WERI-Rb-1 (cell line): ENCODE measurements at regions not wholly inside any gene's neighbourhood (a gene's known extent, or its start where the extent isn't known, plus 50 kb on each side); places are given as distances from the start of the nearest gene placed in this dataset.
"Not testable (repeated sequence)": the region's sequence is repeated elsewhere in the genome, so short reads cannot be mapped to it uniquely, and the experiment has no call there.

ENCODE experiments used
- DNase-seq: peaks from one replicate; pipeline ENCODE4 v3.0.0-alpha.2; 2020
- H3K27ac ChIP-seq: fragments of 250-450 bp; sonication (Bioruptor Pico); 2 replicates; pipeline ENCODE4 v1.5.1; 2020; ENCODE audit warnings: mild to moderate bottlenecking, moderate library complexity
- H3K27me3 ChIP-seq: fragments of 250-450 bp; sonication (Bioruptor Pico); 2 replicates; pipeline ENCODE4 v1.5.1; 2021; ENCODE audit warnings: mild to moderate bottlenecking, low read depth, moderate library complexity; ENCODE audit not compliant: insufficient read depth, severe bottlenecking
- H3K36me3 ChIP-seq: fragments of 250-450 bp; sonication (Bioruptor Pico); 2 replicates; pipeline ENCODE4 v1.5.1; 2020; ENCODE audit warnings: mild to moderate bottlenecking, moderate library complexity
- H3K4me3 ChIP-seq: 2 replicates; pipeline ENCODE4 v1.5.1; 2011; ENCODE audit warnings: low read depth, mild to moderate bottlenecking, control low read depth, low read length
- H3K9me3 ChIP-seq: fragments of 250-450 bp; sonication (Bioruptor Pico); 2 replicates; pipeline ENCODE4 v1.5.1; 2021; ENCODE audit warnings: mild to moderate bottlenecking, moderate library complexity; ENCODE audit not compliant: severe bottlenecking
- TF ChIP-seq, protein P1 (sequence below): IDR thresholded peaks from 2 replicates; pipeline ENCODE4 v1.5.1; 2011; ENCODE audit warnings: low read depth, mild to moderate bottlenecking, control low read depth, inconsistent platforms, low read length

DNA sequence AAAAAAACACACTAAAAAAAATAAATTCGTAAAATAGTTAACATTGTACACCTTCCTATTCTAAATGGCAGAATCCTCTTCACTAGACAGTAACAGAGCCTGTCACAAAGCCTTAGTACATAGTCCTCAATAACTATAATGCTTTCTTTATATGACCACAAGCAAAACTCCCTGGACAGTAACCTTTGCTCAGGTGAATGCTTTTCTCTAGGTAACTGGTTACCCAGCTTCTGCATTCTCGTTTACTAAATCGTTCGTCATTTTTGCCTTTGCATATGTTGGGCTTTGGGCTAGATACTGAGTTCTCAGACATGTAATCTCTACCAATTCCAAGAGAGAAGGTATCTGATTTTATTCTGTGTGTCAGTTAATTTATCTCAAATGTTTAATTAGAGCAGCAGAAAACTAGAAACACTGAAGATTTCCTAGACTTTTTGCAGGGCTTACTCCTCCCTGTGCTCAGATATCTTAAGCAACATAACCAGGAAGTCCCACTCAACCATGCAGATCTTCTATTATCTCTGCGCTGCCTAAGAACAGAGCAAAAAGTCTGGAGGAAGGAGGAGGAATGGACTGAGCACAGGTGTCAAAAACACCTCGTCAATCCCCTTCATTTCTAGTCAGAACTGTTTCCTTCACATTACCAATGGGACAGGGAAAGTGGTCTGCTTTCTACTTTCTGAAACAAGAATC lies 247.7 kb downstream of the SOCS6 start:
- no peak for DNase-seq
- no peak overlapping the region for H3K27ac ChIP-seq
- no peaks in the 10 kb centered on the region for H3K27me3 ChIP-seq
- H3K9me3 ChIP-seq = no peaks in the 10 kb centered on the region
- TF ChIP-seq, protein P1, sequence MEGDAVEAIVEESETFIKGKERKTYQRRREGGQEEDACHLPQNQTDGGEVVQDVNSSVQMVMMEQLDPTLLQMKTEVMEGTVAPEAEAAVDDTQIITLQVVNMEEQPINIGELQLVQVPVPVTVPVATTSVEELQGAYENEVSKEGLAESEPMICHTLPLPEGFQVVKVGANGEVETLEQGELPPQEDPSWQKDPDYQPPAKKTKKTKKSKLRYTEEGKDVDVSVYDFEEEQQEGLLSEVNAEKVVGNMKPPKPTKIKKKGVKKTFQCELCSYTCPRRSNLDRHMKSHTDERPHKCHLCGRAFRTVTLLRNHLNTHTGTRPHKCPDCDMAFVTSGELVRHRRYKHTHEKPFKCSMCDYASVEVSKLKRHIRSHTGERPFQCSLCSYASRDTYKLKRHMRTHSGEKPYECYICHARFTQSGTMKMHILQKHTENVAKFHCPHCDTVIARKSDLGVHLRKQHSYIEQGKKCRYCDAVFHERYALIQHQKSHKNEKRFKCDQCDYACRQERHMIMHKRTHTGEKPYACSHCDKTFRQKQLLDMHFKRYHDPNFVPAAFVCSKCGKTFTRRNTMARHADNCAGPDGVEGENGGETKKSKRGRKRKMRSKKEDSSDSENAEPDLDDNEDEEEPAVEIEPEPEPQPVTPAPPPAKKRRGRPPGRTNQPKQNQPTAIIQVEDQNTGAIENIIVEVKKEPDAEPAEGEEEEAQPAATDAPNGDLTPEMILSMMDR = no peak
- H3K4me3 ChIP-seq = no peak overlapping the region
- H3K36me3 ChIP-seq = no peaks in the 10 kb centered on the region

GRCh38 chr18:70535041-70535440 lies 246.2 kb downstream of the SOCS6 start:
- H3K9me3 ChIP-seq = no peaks in the 10 kb centered on the region
- TF ChIP-seq, protein P1 = no peak
- no peak for DNase-seq
- H3K36me3 ChIP-seq = no peaks in the 10 kb centered on the region
- H3K27me3 ChIP-seq = no peaks in the 10 kb centered on the region
- no peak overlapping the region for H3K4me3 ChIP-seq
- H3K27ac ChIP-seq = no peak overlapping the region

GRCh38 chr18:70525322-70525721 lies 236.5 kb downstream of the SOCS6 start:
- H3K27me3 ChIP-seq, H3K36me3 ChIP-seq, H3K4me3 ChIP-seq, DNase-seq, H3K27ac ChIP-seq, H3K9me3 ChIP-seq: not testable (repeated sequence)

- DNase-seq = no peak
- TF ChIP-seq, protein P1 = no peak
These were observed 234.9 kb downstream of the SOCS6 start for GRCh38 chr18:70523792-70524182.

DNA sequence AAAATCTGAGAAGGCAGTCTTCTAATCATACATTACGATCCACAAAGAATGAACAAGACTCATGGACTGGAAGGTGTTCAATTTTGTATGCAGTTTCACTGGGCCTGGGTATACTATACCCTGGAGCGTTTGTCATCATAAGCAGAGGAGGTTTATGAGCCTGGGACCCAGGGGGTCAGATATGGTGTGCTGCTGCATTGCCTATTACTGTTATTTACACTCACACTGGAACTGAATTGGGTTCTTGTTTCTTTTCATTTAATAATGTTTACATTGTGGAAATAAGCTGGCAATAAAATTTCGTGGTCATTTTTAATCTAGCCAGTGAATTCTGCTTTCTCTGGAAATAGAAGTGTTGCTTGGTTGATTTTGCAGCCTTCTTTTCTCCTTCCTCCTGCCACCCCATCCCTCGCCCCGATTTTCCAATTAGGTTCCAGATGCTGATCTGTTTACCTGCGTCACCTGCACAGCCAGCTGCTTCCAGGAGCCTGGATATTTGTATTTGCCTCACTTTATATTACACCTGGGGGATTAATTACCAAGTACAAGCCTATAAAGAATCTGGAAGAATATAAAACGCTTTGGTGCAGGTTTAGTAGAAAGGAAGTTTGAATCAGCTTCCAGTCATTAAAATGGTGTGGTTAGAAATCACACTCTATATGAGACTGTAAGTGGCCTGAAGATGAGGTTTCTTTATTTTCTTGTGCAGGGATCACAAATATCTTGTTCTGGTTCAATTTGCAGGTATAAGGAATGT lies 234.4 kb downstream of the SOCS6 start:
- H3K36me3 ChIP-seq = no peaks in the 10 kb centered on the region
- no peaks in the 10 kb centered on the region for H3K27me3 ChIP-seq
- no peak overlapping the region for H3K4me3 ChIP-seq
- no peak for DNase-seq
- TF ChIP-seq, protein P1 = no peak
- no peaks in the 10 kb centered on the region for H3K9me3 ChIP-seq
- no peak overlapping the region for H3K27ac ChIP-seq

More at GRCh38 chr18:70523792-70524182, 234.9 kb downstream of the SOCS6 start:
- Histone ChIP-seq H3K9me3 (no peaks in the 10 kb centered on the region), H3K36me3 (no peaks in the 10 kb centered on the region), H3K4me3 (no peak overlapping the region), H3K27me3 (no peaks in the 10 kb centered on the region), H3K27ac (no peak overlapping the region)

GRCh38 chr18:70522183-70522680 lies 233.4 kb downstream of the SOCS6 start:
- Histone ChIP-seq H3K27me3 (no peaks in the 10 kb centered on the region), H3K9me3 (no peaks in the 10 kb centered on the region), H3K36me3 (no peaks in the 10 kb centered on the region), H3K4me3 (no peak overlapping the region), H3K27ac (no peak overlapping the region)
- no peak for DNase-seq
- TF ChIP-seq, protein P1 = no peak
